Thyroid gland (tissue), 4 donors: ENCODE measurements at regions not wholly inside any gene's neighbourhood (a gene's known extent, or its start where the extent isn't known, plus 50 kb on each side); places are given as distances from the start of the nearest gene placed in this dataset.

Experiments
- CTCF ChIP-seq, 6 experiments: fragments of 200-600 bp in 3 of 6; fragments of 450-650 bp in 3 of 6; sonication (generic) in 3 of 6; IDR thresholded peaks; one replicate each; pipeline ENCODE4 v1.5.1; 2016 to 2019; ENCODE audit warnings: antibody characterized with exemption in 6 of 6, mild to moderate bottlenecking in 2 of 6, inconsistent platforms in 1 of 6, moderate library complexity in 1 of 6
- POLR2A ChIP-seq, 2 donors: fragments of 450-650 bp; IDR thresholded peaks; one replicate each; pipeline ENCODE4 v1.6.1; 2017; ENCODE audit warnings: antibody characterized with exemption in 2 of 2, mild to moderate bottlenecking in 2 of 2, moderate library complexity in 1 of 2

GRCh38 chr3:153901152-153901551, 220.0 kb upstream of the ARHGEF26 start:
- TF ChIP-seq CTCF (IDR thresholded peaks at IDR 0.05) (no peak), POLR2A (IDR thresholded peaks at IDR 0.05) (no peak)
